Left renal cortex interstitium (tissue), 4 donors: ENCODE measurements at regions not wholly inside any gene's neighbourhood (a gene's known extent, or its start where the extent isn't known, plus 50 kb on each side); places are given as distances from the start of the nearest gene placed in this dataset.

Experiments used
- DNase-seq, 4 donors: peaks; one replicate each; pipeline ENCODE4 v3.0.0-alpha.2; 2013; ENCODE audit warnings: low read depth in 4 of 4, low spot score in 2 of 4, missing footprints in 1 of 4

DNA sequence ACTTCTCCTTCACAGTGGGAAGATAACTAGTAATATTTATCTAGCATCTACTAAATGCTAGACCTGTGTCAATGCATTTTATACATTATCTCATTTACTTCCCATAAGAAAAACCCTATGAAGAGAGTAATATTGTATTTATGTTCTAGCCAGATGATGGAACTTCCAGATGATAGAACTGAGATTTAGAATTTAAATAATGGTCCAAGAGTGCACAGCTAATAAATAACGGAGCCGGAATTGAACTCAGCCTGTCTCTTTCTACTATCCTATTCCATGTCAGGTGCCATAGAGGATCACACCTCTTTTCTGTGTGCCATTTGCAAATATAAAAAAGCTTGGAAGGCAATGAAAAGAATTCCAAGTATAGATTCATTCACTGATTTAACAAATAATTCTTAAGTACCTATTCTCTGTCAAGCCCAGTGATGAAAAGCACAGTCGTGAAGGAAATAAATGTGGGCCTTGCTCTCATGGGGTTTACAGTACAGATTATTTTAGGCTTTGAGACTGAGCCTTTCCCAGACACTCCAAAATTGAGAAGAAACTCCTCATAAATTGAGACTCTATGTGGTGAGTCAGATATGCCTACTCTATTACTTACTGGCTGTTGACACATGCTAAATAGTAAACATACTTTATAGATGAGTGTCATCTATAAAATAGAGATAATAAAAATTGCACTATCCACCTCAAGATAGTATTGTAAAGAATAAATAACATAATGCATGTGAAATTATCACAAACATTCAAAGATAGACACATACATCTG is 378.0 kb upstream of the PRMT6 start:
- no peak for DNase-seq

DNA sequence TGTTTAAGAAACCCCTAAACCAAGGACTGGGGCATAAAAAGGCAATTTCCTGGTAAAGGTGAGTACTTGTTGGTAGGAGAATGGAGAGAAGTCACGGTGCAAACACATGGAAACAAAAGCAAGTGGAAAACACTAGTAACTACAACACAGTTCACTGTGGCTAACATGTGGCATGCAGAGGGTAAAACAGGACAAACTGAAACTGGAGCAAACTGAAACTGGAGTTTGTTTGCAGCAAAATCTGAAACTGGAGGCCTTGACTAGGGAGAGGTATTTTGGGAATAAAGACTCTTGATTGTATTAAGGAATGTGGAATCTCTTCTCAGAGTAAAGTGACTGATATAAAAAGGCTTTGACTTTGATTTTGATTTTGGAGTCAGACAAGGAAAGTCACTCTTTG is 376.3 kb upstream of the PRMT6 start:
- no peak for DNase-seq

GRCh38 chr1:106680776-106681344 is 375.6 kb upstream of the PRMT6 start:
- DNase-seq = no peak

- DNase-seq = no peak
Observed at GRCh38 chr1:106681939-106682522, 374.4 kb upstream of the PRMT6 start.

- DNase-seq = no peak
Observed at GRCh38 chr1:106688446-106688845, 368.0 kb upstream of the PRMT6 start.

GRCh38 chr1:106698660-106699059 is 357.8 kb upstream of the PRMT6 start:
- no peak for DNase-seq

GRCh38 chr1:106699433-106699832 is 357.0 kb upstream of the PRMT6 start:
- no peak for DNase-seq

- no peak for DNase-seq
Observed at GRCh38 chr1:106700211-106700610, 356.3 kb upstream of the PRMT6 start.

- DNase-seq = no peak
Observed at GRCh38 chr1:106705971-106706370, 350.5 kb upstream of the PRMT6 start.

DNA sequence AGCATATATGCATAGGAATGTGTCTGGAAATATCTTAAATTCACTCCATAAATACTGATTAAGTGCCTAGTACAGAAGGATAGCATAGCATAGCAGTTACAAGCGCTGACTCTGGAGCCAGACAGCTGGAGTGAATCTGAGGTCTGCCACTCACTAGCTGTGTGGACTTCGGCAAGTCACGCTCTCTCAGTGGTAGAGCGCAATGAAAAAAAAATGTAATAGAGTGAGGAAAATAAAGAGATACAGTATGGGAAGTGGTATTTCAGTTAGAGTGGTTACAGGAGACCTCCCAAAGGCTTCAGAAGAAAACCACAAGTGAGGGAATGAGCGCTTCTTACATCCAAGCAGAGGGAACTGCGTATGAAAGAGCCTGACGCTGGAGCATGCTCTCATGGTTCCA is 338.9 kb upstream of the PRMT6 start:
- DNase-seq = no peak

DNA sequence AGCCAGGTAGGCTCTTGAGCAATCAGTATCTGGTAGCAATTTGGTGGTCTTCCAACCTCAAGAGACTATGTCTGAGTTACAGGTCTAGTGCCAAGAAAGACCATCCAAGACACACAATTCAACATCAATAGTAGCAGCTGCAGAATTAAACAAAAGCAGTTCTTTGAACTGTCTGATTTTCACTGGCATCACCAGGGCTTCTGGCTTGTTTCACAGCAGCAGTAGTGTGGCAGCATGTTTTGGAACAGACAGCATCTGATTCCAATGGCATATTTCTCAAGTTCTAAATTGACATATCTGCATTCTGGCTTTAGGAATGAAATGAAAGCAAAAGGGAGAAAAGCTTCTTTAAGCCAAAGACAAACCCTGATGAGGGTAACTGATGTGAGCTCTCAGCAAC is 334.7 kb upstream of the PRMT6 start:
- no peak for DNase-seq

DNA sequence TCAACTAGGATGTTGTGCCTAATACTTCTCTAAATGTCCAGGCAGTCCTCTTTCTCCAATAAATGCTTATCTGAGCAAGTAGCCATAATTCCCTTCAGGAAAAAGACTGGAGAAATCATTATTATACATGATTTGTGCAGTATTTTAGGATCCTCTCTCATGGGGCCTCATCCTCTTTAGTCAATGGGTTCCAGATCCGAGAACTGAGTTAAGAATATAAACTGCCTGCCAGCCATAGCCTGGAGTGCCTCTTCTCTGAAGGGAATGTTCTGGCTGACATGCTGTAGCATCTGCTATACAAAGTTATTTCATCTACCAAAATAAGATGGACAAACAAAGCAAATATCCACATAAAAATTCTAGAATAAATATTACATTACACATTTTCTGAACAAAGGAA is 334.0 kb upstream of the PRMT6 start:
- DNase-seq = no peak

- DNase-seq = no peak
Observed at GRCh38 chr1:106727171-106727570, 329.3 kb upstream of the PRMT6 start.

- no peak for DNase-seq
Observed at GRCh38 chr1:106746448-106747085, 309.9 kb upstream of the PRMT6 start.

GRCh38 chr1:106747232-106747631 is 309.2 kb upstream of the PRMT6 start:
- DNase-seq = no peak

DNA sequence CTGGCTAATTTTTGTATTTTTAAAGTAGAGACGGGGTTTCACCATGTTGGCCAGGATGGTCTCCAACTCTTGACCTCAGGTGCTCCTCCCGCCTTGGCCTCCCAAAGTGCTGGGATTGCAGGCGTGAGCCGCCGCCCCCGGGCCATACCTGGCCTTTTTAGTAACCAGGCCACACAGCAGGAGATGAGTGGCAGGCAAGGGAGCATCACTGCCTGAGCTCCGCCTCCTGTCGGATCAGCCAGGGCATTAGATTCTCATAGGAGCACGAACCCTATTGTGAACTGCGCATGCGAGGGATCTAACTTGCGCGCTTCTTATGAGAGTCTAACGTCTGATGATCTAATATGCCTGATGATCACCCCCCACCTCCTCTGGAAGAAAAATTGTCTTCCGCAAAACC is 308.7 kb upstream of the PRMT6 start:
- no peak for DNase-seq

DNA sequence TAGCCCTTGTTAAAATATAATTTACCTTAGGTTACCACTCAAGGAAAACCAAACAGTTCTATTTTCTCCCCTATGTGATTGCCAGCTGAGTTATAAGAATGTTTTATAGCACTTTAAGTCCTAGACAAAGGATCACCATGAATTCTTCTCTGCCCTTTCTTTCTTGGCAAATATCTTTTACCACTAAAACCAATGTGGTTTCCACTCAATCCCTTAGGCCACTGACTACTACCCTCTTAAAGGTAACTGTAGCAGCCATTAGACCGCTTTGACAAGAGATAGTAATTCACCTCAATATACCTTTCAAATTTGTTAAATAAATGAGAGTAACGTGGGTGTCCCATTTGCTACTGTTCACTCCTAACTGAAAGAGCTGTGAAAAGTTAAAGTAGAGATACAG is 307.9 kb upstream of the PRMT6 start:
- DNase-seq = no peak

- no peak for DNase-seq
Observed at GRCh38 chr1:106749491-106749890, 307.0 kb upstream of the PRMT6 start.

DNA sequence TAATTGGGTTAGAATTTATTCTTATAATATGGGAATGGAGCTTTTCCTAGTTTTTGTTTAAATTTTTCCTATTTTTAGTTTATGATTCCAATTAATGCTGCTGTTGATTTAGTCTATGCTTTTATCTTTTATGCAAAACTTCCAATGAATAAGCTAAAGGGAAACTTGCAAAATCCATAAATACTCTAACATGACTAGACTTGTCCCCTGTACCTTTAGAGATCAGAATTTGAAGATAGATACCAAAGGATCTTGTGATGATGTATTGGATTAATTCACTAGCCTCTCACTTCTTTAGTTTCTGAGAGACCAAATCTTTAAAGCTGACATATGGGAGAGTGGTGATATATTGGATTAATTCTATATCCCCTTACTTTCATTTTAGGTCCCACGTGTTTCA is 306.6 kb upstream of the PRMT6 start:
- DNase-seq = no peak

DNA sequence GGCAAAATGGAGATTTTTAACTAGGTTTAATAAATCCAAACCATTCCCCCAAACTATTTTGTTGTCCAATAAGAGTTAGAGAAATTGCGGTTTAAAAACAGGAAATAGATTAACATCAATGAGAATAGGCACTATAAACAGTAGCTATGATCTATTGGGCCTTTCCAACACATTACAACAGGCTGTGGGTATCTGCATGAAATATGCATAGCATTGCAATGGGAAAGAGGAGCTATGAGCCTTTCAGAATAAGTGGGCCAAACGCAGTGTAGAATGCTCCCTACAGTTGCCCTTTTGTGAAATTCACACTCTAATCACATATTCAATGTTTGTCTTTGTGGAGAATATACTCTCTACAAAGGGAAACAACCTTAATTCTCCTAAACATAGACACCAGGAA is 305.5 kb upstream of the PRMT6 start:
- no peak for DNase-seq

- no peak for DNase-seq
Observed at GRCh38 chr1:106753066-106753465, 303.4 kb upstream of the PRMT6 start.

- no peak for DNase-seq
Observed at GRCh38 chr1:106754957-106755356, 301.5 kb upstream of the PRMT6 start.
